ENCODE measurements at regions not wholly inside any gene's neighbourhood (a gene's known extent, or its start where the extent isn't known, plus 50 kb on each side); places are given as distances from the start of the nearest gene placed in this dataset.

GRCh38 chr22:48687606-48688005 lies 1140.1 kb downstream of the BRD1 start:
- no peak for DNase-seq

GRCh38 chr22:48686694-48687302 lies 1140.9 kb downstream of the BRD1 start:
- no peak for DNase-seq

DNA sequence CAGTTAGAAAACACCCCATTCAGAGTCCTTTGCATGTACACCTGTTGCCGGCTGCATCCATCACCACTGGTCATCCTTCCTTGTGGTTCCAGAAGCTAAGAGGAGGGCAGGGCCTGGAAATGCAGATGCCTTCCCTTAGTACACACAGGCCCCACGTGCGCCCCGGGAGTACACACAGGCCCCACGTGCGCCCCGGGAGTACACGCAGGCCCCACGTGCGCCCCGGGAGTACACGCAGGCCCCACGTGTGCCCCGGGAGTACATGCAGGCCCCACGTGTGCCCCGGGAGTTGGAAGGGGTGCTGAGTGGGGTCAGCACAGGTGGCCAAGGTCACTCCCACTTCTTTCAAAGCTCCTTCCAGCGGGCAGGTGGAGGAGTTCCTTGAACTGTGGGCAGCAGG lies 1141.9 kb downstream of the BRD1 start:
- no peak for DNase-seq

DNA sequence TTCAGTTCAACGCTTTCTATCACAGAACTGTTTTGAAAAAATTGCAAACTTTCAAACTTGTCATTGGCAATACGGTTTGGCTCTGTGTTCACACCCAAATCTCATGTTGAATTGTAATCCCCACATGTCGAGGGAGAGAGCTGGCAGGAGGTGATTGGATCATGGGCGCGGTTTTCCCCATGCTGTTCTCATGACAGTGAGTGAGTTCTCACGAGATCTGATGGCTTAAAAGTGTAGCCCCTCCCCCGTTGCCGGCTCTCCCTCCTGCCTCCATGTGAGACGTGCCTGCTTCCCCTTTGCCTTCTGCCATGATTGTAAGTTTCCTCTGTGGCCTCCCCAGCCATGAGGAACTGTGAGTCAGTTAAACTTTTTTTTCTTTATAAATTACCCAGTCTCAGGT lies 1144.0 kb downstream of the BRD1 start:
- DNase-seq, result no peak

DNA sequence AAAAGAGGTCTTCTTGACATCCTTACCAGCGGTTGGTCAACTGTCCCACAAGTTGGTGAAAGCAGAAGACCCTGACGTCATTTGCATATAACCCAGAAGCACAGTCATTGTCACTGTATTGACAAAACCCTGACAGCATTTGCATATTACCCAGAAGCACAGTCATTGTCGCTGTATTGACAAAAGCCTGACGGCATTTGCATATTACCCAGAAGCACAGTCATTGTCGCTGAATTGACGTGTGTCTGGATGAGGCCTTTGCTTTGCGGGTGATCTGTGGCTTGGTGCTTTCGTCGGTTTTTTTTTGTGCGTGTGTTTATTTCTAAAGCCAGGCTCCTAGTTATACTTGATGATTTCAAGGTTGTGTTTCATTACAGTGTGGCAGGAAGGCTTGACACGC lies 1145.2 kb downstream of the BRD1 start:
- DNase-seq, result no peak

DNA sequence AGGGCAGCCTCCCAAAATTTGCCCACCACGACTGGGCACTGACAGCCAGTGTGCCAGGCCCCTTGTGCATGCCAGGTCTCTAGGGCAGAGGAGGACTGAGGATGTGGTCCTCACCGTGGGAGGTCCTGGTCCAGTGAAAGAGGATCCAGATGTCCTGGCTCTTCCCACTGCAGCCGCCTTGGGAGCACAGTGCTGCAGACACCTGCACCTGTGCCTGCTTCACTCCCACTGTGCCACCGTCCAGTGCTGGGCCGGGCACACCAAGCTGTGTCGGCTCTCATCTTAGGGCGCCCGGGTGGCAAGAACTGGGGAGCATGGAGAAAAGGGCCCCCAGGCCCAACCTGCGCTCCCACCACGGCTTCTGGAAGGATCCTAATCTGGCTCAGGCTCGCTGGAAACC lies 1147.1 kb downstream of the BRD1 start:
- no peak for DNase-seq

DNA sequence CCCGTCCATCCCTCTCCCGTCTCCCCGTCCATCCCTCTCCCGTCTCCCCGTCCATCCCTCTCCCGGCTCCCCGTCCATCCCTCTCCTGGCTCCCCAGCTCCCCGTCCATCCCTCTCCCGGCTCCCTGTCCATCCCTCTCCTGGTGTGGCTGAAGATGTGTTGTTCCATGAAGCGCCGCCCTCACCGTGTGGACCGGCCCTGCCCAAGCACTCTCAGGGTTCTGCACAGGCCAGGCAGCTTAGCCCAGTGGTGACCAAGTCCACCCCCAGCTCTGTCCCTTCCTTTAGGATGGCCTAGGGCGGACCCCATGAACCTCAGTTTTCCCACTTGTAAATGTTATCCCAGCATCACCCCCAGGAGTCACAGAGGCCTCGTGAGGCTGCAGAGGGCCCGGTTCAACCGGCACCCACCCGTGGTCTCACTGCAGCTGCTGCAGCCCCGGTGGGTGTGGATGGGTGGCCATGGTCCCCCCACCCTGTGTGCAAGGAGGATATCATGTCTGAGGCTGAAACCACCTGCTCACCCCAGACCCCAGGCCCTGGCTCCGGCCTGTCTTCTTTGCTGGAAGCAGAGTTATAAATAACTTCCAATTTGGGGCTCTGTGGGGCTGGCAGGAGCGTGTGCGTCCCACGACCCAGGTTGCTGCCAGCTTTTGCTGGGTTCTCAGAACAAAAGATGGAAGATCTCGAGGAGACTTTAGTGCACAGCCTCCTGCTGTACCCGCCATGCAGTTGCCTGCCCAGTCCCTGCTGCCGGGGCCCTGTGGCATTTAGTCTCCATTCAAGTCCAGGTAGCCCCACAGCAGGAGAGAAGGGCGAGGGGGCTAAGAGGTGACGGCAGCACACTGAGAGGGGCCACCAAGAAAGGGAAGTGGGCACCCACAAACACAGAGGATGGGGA lies 1147.8 kb downstream of the BRD1 start:
- DNase-seq, result no peak

- no peak for DNase-seq
These were observed 1149.2 kb downstream of the BRD1 start for GRCh38 chr22:48678171-48679135.

DNA sequence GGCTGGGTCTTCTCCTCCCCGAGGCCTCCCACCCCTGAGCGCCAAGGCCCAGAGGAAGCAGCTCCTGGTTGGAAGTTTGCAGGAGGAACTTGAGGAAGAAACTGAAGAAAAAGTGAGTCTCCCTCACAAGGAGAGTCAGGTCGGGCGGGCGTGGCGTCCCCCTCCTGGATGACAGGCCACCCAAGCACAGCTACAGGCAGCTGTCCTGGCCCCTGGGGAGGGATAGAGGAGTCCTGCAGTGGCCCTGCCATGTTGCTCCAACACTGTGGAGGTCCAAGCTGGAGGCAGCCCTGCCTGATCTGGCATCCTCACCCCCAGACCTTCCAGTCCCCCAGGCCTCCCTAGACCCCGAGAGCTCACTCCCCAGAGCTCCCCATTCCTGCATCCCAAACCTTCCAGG lies 1150.1 kb downstream of the BRD1 start:
- DNase-seq, result no peak

DNA sequence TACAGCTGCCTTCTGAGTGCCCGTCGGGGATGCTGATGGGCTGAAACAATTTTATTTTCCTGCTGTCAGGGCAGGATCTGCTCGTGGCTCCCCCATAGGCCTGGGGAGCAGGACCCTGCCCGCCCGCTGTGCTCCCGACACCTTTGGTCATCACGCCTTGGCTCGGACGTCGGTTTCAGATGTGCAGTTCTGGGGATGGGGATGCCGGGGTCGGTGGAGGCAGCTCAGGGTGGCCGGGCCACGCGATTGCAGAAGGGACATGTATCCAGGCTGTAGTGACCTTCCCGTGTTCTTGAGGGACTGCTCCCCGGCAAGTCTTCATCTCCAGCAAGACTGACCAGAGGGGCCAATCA lies 1150.5 kb downstream of the BRD1 start:
- DNase-seq, result no peak

DNA sequence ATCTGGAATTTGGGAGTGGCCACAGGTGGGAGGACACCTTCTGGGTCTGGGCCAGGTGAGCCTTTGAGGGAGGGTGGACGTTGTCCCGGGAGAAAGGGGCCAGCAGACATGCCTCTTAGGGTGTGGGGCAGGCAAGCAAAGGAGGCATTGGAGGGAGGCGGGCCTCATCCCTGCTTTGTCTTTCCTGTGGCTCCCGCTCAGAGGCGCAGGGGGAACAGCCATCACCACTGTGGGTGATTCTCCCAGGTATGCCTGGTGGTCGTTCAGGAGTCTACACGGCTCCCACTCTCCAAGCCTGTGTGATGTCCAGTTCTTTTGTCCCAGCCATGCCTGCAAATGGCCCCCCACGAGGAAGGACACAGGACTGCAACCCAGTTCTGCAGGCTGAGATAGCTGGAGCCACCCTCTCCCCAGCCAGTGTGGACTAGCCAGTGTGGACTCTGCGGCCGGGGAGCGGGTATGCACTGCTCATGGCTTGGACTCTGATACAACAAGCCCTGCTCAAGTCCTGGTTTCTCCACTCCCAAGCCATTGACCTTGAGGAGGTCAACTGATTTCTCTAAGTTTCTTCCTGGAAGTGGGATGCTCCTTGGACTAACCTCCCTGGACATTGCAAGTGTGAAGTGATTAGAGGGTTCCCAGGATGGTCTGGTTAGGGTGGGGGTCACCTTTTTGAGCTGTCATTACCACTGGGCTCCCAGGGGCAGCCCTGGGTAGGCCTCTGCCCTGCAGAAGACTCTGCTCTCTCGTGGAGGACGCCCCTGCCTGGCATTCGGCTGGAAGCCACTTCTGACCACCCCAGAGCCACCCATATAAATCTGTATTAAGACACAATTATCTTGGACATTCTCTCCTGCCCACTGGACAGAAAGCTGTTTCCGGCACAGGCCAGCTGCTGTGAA lies 1151.2 kb downstream of the BRD1 start:
- DNase-seq, result no peak

DNA sequence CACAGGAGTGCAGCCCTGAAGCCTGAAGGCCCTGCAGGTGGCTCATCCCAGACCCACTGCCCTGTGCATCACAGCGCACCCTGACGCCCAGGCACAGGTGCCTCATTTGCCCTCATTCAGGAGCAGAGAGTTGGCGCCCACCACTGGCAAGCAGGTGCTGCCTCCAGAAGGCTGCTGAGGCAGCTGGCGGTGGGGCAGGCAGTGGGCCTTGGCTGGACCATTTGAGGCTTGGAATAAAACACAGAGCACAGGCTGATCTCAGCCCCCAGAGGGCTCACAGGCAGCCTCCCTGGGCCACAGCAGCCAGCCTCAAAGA lies 1151.9 kb downstream of the BRD1 start:
- DNase-seq, result no peak

DNA sequence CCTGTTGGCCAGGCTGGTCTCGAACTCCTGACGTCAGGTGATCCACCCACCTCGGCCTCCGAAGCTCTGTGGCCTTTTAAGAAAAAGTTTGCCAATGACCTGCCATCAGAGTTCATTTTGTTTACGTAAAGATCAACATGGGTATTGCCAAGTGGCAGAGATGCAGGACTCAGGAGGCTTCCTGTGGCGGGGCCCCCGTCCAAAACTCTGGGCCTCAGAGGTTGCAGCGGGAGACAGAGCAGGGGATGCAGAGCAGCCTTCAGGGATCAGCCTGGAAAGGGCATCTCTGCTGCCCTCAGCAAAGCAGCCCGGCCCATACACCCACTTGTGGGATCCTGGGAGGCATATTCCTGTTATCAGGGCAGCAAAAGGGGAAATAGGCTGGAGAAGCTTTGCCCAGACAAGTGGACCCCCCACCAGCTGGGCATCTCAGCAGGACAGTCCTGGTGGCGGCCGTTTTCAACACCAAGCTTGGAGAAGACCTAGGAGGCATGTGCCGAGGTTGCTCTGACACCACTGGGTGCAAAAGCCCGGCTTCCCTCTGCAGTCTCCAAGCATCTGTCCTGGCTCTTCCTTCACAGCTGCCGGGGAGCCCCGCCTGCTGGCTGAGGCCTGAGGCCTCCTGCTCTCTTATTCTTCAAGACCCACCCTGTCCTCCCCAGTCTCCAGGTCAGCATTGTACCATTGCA lies 1152.4 kb downstream of the BRD1 start:
- DNase-seq, result no peak

GRCh38 chr22:48673806-48674500 lies 1153.7 kb downstream of the BRD1 start:
- DNase-seq, result no peak

GRCh38 chr22:48672387-48672786 lies 1155.3 kb downstream of the BRD1 start:
- no peak for DNase-seq

DNA sequence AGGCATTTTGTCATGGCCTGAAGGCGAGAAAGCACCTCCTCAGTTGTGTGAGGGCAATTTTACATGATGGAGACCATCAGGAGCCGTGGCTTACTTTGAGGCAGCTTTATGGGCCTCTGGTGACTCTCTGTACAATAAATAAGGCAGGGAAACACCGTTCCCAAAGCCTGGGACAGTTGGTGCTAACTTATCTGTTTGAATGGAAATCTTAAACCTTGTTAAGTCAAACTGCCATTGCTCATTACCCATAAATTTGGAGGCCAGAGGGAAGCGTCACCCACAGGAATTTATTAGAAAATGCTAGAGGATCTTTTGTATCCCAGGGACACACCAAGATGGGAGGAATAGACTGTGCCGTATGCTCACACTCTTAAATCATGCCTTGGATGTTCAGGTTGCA lies 1156.9 kb downstream of the BRD1 start:
- no peak for DNase-seq

- DNase-seq, result no peak
These were observed 1157.5 kb downstream of the BRD1 start for GRCh38 chr22:48669986-48670716.

GRCh38 chr22:48669226-48669625 lies 1158.4 kb downstream of the BRD1 start:
- DNase-seq, result no peak

- no peak for DNase-seq
These were observed 1160.4 kb downstream of the BRD1 start for GRCh38 chr22:48667289-48667688.

DNA sequence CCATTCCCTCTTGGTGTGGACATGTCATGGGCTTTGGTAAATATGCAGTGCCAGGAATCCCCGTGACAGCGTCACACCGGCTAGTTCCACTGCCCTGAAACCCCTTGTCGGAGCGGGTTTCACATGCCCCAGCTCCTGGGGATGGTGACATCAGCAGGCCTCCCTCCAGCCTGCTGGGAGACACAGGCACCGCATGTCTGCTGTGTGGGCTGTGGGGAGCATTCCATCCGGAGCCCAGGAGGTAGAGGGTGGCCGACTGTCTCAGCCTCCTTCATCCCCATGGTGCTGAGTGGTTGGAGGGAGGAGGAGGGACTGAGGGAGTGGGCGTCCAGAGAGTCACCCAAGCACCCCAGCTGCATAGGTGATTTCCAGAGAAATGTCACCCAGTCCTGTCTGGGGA lies 1161.1 kb downstream of the BRD1 start:
- no peak for DNase-seq

Measured in NCI-H1417 treated with DMSO at 0.1 percent for 48 hours (cell line).